Cardiac fibroblast (primary cell): ENCODE measurements at regions not wholly inside any gene's neighbourhood (a gene's known extent, or its start where the extent isn't known, plus 50 kb on each side); places are given as distances from the start of the nearest gene placed in this dataset.
"Not testable (repeated sequence)": the region's sequence is repeated elsewhere in the genome, so short reads cannot be mapped to it uniquely, and the experiment has no call there.

ENCODE experiments used
- DNase-seq, 2 donors: peaks; one replicate each; pipeline versions ENCODE4 v3.0.0 to v3.0.0-alpha.2; 2010; ENCODE audit warnings: low read depth in 2 of 2
- H3K4me3 ChIP-seq, 2 donors: replicated peaks in 1 of 2; 1 replicate in 1 of 2; 2 replicates in 1 of 2; pipeline ENCODE4 v1.5.1; 2011; ENCODE audit warnings: low read depth in 2 of 2, low read length in 2 of 2, mild to moderate bottlenecking in 2 of 2, moderate library complexity in 1 of 2
- CTCF ChIP-seq: IDR thresholded peaks from one replicate; pipeline ENCODE4 v1.5.1; 2011; ENCODE audit warnings: low read depth, mild to moderate bottlenecking, low read length, inconsistent platforms

DNA sequence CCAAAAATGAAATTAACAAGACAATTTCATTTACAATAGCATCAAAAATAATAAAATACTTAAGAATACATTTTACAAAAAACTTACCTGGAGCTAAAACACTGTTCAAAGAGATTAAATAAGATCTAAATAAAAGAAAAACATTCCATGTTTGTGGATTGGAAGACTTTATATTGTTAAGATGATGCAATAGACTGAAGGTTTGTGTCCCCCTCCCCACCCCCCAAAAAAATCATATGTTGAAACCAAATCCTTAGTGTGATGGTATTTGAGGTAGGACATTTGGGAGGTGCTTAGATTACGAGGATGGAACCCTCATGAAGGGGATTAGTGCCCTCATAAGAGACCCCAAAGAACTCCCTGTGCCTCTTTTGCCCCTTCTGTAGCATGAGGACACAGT lies 117.6 kb downstream of the ZNF467 start:
- H3K4me3 ChIP-seq = no peak overlapping the region
- DNase-seq = no peak
- no peak for TF ChIP-seq CTCF

GRCh38 chr7:149654588-149654987 lies 118.8 kb downstream of the ZNF467 start:
- TF ChIP-seq CTCF = no peak
- no peak for DNase-seq
- no peak overlapping the region for H3K4me3 ChIP-seq

DNA sequence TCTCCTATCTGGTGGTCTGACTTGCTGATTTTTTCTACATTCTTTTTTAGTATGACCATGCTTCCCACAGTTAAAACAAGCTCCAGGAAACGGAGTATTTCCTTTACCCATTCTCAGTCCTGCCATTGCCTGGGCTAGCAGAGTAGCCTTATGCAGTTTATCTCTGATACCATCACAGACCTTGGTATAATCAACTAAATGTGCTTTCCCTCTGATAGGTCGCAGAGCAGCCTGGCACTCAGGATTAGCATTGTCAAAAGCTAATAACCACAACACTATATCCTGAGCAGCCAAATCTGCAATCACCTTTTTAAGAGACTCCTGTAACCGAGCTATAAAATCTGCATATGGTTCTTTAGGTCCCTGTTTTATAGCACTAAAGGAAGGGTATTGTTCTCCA lies 123.2 kb downstream of the ZNF467 start:
- H3K4me3 ChIP-seq, DNase-seq: not testable (repeated sequence)

DNA sequence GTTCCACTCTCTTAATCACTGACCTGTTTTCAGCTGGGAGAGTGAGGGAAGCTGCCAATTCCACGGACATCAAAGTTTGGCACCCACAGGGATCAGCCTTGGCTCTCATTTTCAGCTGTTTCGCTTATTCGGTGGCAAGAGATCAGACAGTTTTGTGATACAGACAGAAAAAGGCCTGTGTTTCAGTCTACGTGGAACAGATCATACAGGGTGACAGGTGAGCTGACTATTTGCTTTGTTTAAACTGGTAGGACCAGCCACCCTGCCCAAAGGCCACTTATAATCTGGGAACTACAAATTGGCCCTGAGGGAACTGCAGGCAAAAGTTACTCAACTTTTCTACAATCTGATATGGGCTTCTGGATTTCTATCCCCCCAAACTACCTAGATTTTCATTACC lies 128.6 kb downstream of the ZNF467 start:
- DNase-seq = no peak
- TF ChIP-seq CTCF = no peak
- H3K4me3 ChIP-seq = no peak overlapping the region

GRCh38 chr7:149642589-149642988 lies 130.8 kb downstream of the ZNF467 start:
- H3K4me3 ChIP-seq = no peak overlapping the region
- no peak for TF ChIP-seq CTCF
- DNase-seq = no peak

DNA sequence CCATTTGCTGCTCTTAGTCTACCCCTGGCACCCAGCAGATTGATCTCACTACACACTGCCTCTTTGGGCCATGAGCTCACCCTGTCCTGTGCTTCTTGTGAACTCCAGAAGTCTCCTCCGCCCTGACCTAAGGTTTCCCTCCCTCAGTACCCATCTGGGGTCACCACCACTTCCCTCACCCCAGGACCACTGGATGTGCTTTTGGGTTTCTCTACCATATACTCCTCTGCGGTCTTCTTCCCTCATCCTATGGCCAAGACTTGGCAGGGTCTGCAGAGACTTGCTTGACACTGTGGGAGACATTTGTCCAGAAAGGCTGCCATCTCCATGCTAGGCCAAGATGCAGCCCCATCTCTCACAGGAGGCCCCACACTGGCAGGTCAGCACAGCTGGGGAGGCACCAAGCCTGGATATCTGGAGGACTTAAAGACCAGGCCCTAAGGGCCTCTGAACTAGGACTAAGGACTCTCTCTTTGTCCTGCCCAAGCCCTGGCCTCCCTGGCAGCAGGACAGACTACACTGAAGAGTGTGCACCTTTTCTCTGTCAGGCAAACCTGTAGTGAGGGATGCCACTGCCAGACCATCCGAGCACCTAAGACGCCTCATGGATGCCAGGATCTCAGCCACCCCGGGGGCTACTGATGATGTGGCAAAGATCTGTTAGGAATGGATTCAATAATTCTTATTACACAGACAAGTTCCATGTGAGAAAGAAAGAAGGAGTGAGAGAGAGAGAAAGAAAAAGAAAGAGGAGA lies 134.6 kb downstream of the ZNF467 start:
- TF ChIP-seq CTCF = no peak
- no peak overlapping the region for H3K4me3 ChIP-seq
- DNase-seq = no peak

DNA sequence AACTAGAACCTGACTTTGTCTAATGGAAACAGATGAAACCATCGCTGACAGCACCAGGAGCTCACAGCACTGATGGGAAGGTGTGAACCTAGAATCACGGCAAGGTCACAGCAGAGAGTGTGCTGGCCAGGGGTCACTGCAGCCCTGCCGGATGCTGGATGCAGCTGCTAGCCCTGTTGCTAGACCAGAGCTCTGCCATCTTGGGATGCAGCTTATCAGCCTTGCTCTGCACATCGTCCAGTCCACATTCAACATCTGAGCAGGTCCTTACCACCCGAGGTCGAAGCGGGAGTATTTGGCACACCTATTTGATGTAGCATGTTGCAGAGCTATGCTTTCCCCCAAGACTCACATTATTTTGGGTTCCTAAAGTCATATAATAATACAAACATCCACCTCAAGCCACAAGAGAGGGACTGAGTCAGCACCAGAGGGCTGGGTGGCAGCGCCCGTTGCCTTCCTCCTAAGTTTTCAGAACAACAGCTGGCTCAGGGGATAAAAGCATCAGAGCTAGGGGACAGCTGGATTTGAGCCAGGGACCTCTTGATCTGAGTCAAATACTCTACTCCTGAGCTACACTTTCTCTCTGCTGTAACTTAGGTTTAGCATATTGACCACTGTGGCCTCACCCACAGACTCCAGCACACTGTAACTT lies 135.3 kb downstream of the ZNF467 start:
- H3K4me3 ChIP-seq = no peak overlapping the region
- no peak for TF ChIP-seq CTCF
- DNase-seq = no peak
